ENCODE measurements at regions not wholly inside any gene's neighbourhood (a gene's known extent, or its start where the extent isn't known, plus 50 kb on each side); places are given as distances from the start of the nearest gene placed in this dataset.

DNA sequence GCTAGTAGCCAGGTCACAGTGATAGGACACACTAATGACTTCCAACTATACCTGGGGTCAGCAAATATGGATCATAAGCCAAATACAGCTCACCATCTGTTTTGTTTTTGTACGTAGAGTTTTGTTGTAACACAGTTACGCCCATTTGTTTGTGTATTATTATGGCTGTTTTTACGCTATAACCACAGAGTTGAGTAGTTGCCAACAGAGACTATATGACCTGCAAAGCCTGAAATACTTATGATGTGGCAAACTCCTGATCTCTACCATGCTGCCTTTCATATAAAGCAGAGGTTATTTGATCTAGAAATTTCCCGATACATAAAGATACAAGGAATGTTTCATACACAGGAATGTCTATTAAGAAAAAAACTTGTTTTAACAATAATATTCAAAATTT, 152.2 kb downstream of the HNMT start:
- TF ChIP-seq TAF1 (IDR thresholded peaks at IDR 0.05; ENCODE audit: borderline replicate concordance, low read depth, low read length): no peak
- TF ChIP-seq POLR2A (IDR thresholded peaks at IDR 0.05; ENCODE audit: low read depth, low read length): no peak

Measured in GM12892 (cell line).